ENCODE measurements at regions not wholly inside any gene's neighbourhood (a gene's known extent, or its start where the extent isn't known, plus 50 kb on each side); places are given as distances from the start of the nearest gene placed in this dataset.

- TF ChIP-seq CTCF (IDR thresholded peaks at IDR 0.05 in 4 of 5, conservative IDR thresholded peaks at IDR 0.05 in 1 of 5) (no peak), POLR2A (IDR thresholded peaks at IDR 0.05) (no peak)
These were observed 106.0 kb upstream of the LRPAP1 start for GRCh38 chr4:3638080-3638795.

All from gastrocnemius medialis (tissue), 4 donors.